DND-41 (cell line): ENCODE measurements at regions not wholly inside any gene's neighbourhood (a gene's known extent, or its start where the extent isn't known, plus 50 kb on each side); places are given as distances from the start of the nearest gene placed in this dataset.

Source experiments
- ATAC-seq: fragments of 200-7000 bp; cut with Tn5 transposase; 3 replicates; pipeline ENCODE4 v1.9.1; 2021; ENCODE audit warnings: low read depth; ENCODE audit not compliant: insufficient read depth
- DNase-seq: peaks from one replicate; pipeline ENCODE4 v3.0.0-alpha.2; 2020
- H2AFZ ChIP-seq: 2 replicates; pipeline ENCODE4 v1.6.0; 2012; ENCODE audit warnings: low read depth, low read length
- H3K27ac ChIP-seq: 2 replicates; pipeline ENCODE4 v1.5.1; 2012; ENCODE audit warnings: low read length, inconsistent platforms
- H3K27me3 ChIP-seq: fragments of 200-600 bp; sonication (generic); 2 replicates; pipeline ENCODE4 v1.6.0; 2012; ENCODE audit warnings: low read length, mild to moderate bottlenecking, inconsistent platforms; ENCODE audit not compliant: insufficient read depth, poor library complexity
- H3K36me3 ChIP-seq: 2 replicates; pipeline ENCODE4 v1.5.1; 2012; ENCODE audit warnings: low read length, inconsistent platforms; ENCODE audit not compliant: insufficient read depth
- H3K4me1 ChIP-seq: 2 replicates; pipeline ENCODE4 v1.5.1; 2012; ENCODE audit warnings: mild to moderate bottlenecking, low read length; ENCODE audit not compliant: insufficient read depth
- H3K4me2 ChIP-seq: 2 replicates; pipeline ENCODE4 v1.6.0; 2012; ENCODE audit warnings: mild to moderate bottlenecking, moderate library complexity, low read length, inconsistent platforms; ENCODE audit not compliant: insufficient read depth
- H3K4me3 ChIP-seq, 2 experiments: fragments of 200-600 bp in 1 of 2; shearing (Covaris generic) in 1 of 2; 2 replicates each; pipeline ENCODE4 v1.5.1; 2012 to 2016; ENCODE audit warnings: inconsistent platforms in 2 of 2, low read length in 2 of 2, mild to moderate bottlenecking in 2 of 2, low read depth in 1 of 2, moderate library complexity in 1 of 2
- H3K79me2 ChIP-seq: 2 replicates; pipeline ENCODE4 v1.6.0; 2012; ENCODE audit warnings: low read length, inconsistent platforms; ENCODE audit not compliant: insufficient read depth
- H3K9ac ChIP-seq: 2 replicates; pipeline ENCODE4 v1.6.0; 2012; ENCODE audit warnings: low read depth, mild to moderate bottlenecking, inconsistent platforms, low read length, moderate library complexity
- H3K9me3 ChIP-seq: 2 replicates; pipeline ENCODE4 v1.5.1; 2012; ENCODE audit warnings: low read length, moderate library complexity, mild to moderate bottlenecking, inconsistent platforms; ENCODE audit not compliant: insufficient read depth, severe bottlenecking
- H4K20me1 ChIP-seq: 2 replicates; pipeline ENCODE4 v1.6.0; 2012; ENCODE audit warnings: low read length; ENCODE audit not compliant: insufficient read depth
- EZH2 ChIP-seq: IDR thresholded peaks from 3 replicates; pipeline ENCODE4 v1.6.1; 2012; ENCODE audit warnings: borderline replicate concordance, low read depth, mild to moderate bottlenecking, moderate library complexity, low read length, inconsistent platforms; ENCODE audit not compliant: severe bottlenecking
- TF ChIP-seq, protein P1 (sequence below): IDR thresholded peaks from 2 replicates; pipeline ENCODE4 v1.5.1; 2012; ENCODE audit warnings: borderline replicate concordance, low read length, moderate library complexity, mild to moderate bottlenecking; ENCODE audit not compliant: poor library complexity, severe bottlenecking; ENCODE audit errors: extremely low read depth

DNA sequence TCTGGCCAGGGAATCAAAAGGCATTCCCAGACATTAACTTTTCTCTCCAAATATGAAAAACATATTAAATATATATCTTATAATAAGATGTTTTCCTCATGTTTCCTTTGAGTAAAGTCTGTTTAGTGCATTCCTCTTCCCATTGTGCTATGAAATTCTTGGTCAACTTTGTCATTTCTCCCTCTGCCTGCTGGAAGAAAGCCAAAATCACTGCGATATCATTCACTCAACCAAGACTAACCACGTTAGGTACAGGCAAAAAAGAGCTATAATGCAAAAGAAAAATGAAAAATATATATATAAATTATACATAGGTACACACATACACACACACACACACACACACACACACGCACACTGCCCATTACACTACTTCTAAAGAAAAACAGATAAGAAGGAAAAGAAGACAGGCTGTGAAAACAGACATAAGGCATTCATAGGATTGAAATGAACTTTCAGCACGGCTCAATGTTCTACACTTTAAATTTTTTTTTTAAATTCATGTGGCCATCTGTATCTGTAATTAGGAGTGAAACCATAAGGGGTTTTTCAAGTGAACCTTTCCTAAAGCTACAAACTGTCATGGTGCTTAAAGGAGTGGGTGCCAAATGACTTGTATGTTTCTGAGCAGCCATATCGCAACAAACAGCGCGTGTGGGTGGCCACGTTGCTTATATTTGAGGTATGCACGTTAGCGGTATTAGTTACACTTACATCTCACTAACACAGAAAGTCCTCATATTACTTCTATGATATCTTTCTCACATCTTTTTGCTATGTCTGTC is 71.6 kb upstream of the PSMD7 start:
- Histone ChIP-seq H2AFZ (no peak overlapping the region), H4K20me1 (no peaks in the 10 kb centered on the region), H3K27ac (no peak overlapping the region), H3K27me3 (no peaks in the 10 kb centered on the region), H3K9ac (no peak overlapping the region), H3K4me3 (no peak overlapping the region), H3K4me1 (peaks cover 11% of the 10 kb centered on the region; the same call in 1 of the 2 replicates), H3K79me2 (no peaks in the 10 kb centered on the region), H3K36me3 (no peaks in the 10 kb centered on the region), H3K4me2 (no peak overlapping the region), H3K9me3 (no peaks in the 10 kb centered on the region)
- no peak for DNase-seq
- TF ChIP-seq, protein P1, sequence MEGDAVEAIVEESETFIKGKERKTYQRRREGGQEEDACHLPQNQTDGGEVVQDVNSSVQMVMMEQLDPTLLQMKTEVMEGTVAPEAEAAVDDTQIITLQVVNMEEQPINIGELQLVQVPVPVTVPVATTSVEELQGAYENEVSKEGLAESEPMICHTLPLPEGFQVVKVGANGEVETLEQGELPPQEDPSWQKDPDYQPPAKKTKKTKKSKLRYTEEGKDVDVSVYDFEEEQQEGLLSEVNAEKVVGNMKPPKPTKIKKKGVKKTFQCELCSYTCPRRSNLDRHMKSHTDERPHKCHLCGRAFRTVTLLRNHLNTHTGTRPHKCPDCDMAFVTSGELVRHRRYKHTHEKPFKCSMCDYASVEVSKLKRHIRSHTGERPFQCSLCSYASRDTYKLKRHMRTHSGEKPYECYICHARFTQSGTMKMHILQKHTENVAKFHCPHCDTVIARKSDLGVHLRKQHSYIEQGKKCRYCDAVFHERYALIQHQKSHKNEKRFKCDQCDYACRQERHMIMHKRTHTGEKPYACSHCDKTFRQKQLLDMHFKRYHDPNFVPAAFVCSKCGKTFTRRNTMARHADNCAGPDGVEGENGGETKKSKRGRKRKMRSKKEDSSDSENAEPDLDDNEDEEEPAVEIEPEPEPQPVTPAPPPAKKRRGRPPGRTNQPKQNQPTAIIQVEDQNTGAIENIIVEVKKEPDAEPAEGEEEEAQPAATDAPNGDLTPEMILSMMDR, result no peak
- TF ChIP-seq EZH2, result no peak
- no peak for ATAC-seq

GRCh38 chr16:74221828-74222227 is 74.8 kb upstream of the PSMD7 start:
- no peaks in the 10 kb centered on the region for H3K79me2 ChIP-seq
- no peaks in the 10 kb centered on the region for H3K27me3 ChIP-seq
- no peak for ATAC-seq
- no peak overlapping the region for H3K27ac ChIP-seq
- no peaks in the 10 kb centered on the region for H4K20me1 ChIP-seq
- TF ChIP-seq EZH2, result no peak
- TF ChIP-seq, protein P1, result no peak
- H3K9ac ChIP-seq, result no peak overlapping the region
- no peak overlapping the region for H2AFZ ChIP-seq
- H3K4me2 ChIP-seq, result no peak overlapping the region
- no peak overlapping the region for H3K4me3 ChIP-seq
- no peaks in the 10 kb centered on the region for H3K9me3 ChIP-seq
- no peak for DNase-seq
- no peaks in the 10 kb centered on the region for H3K36me3 ChIP-seq
- H3K4me1 ChIP-seq, result peaks cover 11% of the 10 kb centered on the region; the same call in 1 of the 2 replicates

GRCh38 chr16:74219706-74220105 is 76.9 kb upstream of the PSMD7 start:
- no peaks in the 10 kb centered on the region for H3K36me3 ChIP-seq
- ATAC-seq (no peak), DNase-seq (no peak)
- H3K9me3 ChIP-seq, result no peaks in the 10 kb centered on the region
- no peak overlapping the region for H3K4me2 ChIP-seq
- no peaks in the 10 kb centered on the region for H3K79me2 ChIP-seq
- H3K9ac ChIP-seq, result no peak overlapping the region
- H3K27me3 ChIP-seq, result no peaks in the 10 kb centered on the region
- no peaks in the 10 kb centered on the region for H3K4me1 ChIP-seq
- H3K4me3 ChIP-seq, result no peak overlapping the region
- TF ChIP-seq, protein P1, result no peak
- TF ChIP-seq EZH2, result no peak
- H4K20me1 ChIP-seq, result no peaks in the 10 kb centered on the region
- H2AFZ ChIP-seq, result no peak overlapping the region
- no peak overlapping the region for H3K27ac ChIP-seq
